Activated CD8-positive, alpha-beta T cell treated with anti-CD3 and anti-CD28 coated beads for 36 hours (primary cell): ENCODE measurements at regions not wholly inside any gene's neighbourhood (a gene's known extent, or its start where the extent isn't known, plus 50 kb on each side); places are given as distances from the start of the nearest gene placed in this dataset.

Experiments used
- ATAC-seq: fragments of 200-7000 bp; cut with Tn5 transposase; one replicate; pipeline ENCODE4 v1.10.0; 2021; ENCODE audit warnings: mild to moderate bottlenecking, moderate library complexity
- CTCF ChIA-PET: fragments of 350-600 bp; sonication (Branson Sonifier 250); formaldehyde crosslinking; loops from one replicate; lab custom pipeline; 2021; ENCODE audit warnings: antibody characterized with exemption; lab: Charles Lee
- POLR2A ChIA-PET: fragments of 350-600 bp; sonication (Branson Sonifier 250); formaldehyde crosslinking; loops from one replicate; lab custom pipeline; 2021; ENCODE audit warnings: antibody characterized with exemption; lab: Charles Lee
- DNase-seq: peaks from one replicate; pipeline ENCODE4 v3.0.0-alpha.2; 2020
- H3K27ac Mint-ChIP-seq: one replicate; pipeline ENCODE4 v1.8.0; 2021; ENCODE audit warnings: mild to moderate bottlenecking, mixed read lengths
- H3K27me3 Mint-ChIP-seq: one replicate; pipeline ENCODE4 v1.8.0; 2021; ENCODE audit warnings: mixed read lengths
- H3K36me3 Mint-ChIP-seq: one replicate; pipeline ENCODE4 v1.8.0; 2021; ENCODE audit warnings: low read depth, mixed read lengths
- H3K4me1 Mint-ChIP-seq: one replicate; pipeline ENCODE4 v1.8.0; 2021; ENCODE audit warnings: low read depth, mixed read lengths
- H3K4me3 Mint-ChIP-seq: one replicate; pipeline ENCODE4 v1.8.0; 2021; ENCODE audit warnings: mild to moderate bottlenecking, moderate library complexity, mixed read lengths
- H3K9me3 Mint-ChIP-seq: one replicate; pipeline ENCODE4 v1.8.0; 2021; ENCODE audit warnings: mixed read lengths
- CTCF ChIP-seq: fragments of 200-600 bp; IDR thresholded peaks from one replicate; pipeline ENCODE4 v1.8.0; 2022; ENCODE audit warnings: antibody characterized with exemption, mild to moderate bottlenecking
- intact Hi-C: fragments of 100-400 bp; cut with micrococcal nuclease; formaldehyde crosslinking; loops from one replicate; pipeline ENCODE4 v1.10.0; 2022

GRCh38 chr12:65696227-65696626, 128.1 kb upstream of the HMGA2 start:
- Mint-ChIP-seq H3K4me1 (no peaks in the 10 kb centered on the region), H3K4me3 (no peak overlapping the region), H3K27ac (no peak overlapping the region), H3K36me3 (no peaks in the 10 kb centered on the region), H3K27me3 (peaks cover 5% of the 10 kb centered on the region), H3K9me3 (no peaks in the 10 kb centered on the region)
- ATAC-seq = no peak
- intact Hi-C loops = no loop called here
- no peak for DNase-seq
- TF ChIP-seq CTCF = no peak
- ChIA-PET CTCF (no interaction called here), POLR2A (no interaction called here)

- intact Hi-C loops = no loop called here
- ATAC-seq (no peak), DNase-seq (no peak)
- no peaks in the 10 kb centered on the region for H3K9me3 Mint-ChIP-seq
- no peak overlapping the region for H3K4me3 Mint-ChIP-seq
- H3K4me1 Mint-ChIP-seq = no peaks in the 10 kb centered on the region
- no peak for TF ChIP-seq CTCF
- ChIA-PET CTCF (no interaction called here), POLR2A (no interaction called here)
- H3K27ac Mint-ChIP-seq = no peak overlapping the region
- peaks cover 7% of the 10 kb centered on the region for H3K27me3 Mint-ChIP-seq
- no peaks in the 10 kb centered on the region for H3K36me3 Mint-ChIP-seq
Measured at GRCh38 chr12:65699251-65699650, 125.0 kb upstream of the HMGA2 start.

- DNase-seq (no peak), ATAC-seq (no peak)
- peaks cover 5% of the 10 kb centered on the region for H3K27me3 Mint-ChIP-seq
- H3K9me3 Mint-ChIP-seq = peaks cover 16% of the 10 kb centered on the region
- TF ChIP-seq CTCF = no peak
- ChIA-PET CTCF (no interaction called here), POLR2A (no interaction called here)
- H3K27ac Mint-ChIP-seq = no peak overlapping the region
- H3K36me3 Mint-ChIP-seq = no peaks in the 10 kb centered on the region
- intact Hi-C loops = no loop called here
- H3K4me3 Mint-ChIP-seq = no peak overlapping the region
- no peaks in the 10 kb centered on the region for H3K4me1 Mint-ChIP-seq
Measured at GRCh38 chr12:65703176-65703575, 121.1 kb upstream of the HMGA2 start.

GRCh38 chr12:65705380-65705876, 118.9 kb upstream of the HMGA2 start:
- ChIA-PET CTCF (no interaction called here), POLR2A (no interaction called here)
- Mint-ChIP-seq H3K9me3 (peaks cover 16% of the 10 kb centered on the region), H3K4me1 (no peaks in the 10 kb centered on the region), H3K27ac (no peak overlapping the region), H3K27me3 (peaks cover 6% of the 10 kb centered on the region), H3K4me3 (no peak overlapping the region), H3K36me3 (no peaks in the 10 kb centered on the region)
- intact Hi-C loops = no loop called here
- no peak for ATAC-seq
- no peak for TF ChIP-seq CTCF
- DNase-seq = no peak

- ATAC-seq = no peak
- Mint-ChIP-seq H3K27ac (no peak overlapping the region), H3K9me3 (peaks cover 16% of the 10 kb centered on the region), H3K36me3 (no peaks in the 10 kb centered on the region), H3K4me1 (no peaks in the 10 kb centered on the region), H3K27me3 (peaks cover 8% of the 10 kb centered on the region), H3K4me3 (no peak overlapping the region)
- intact Hi-C loops = no loop called here
- POLR2A ChIA-PET = interaction anchor here (0.6 kb wide), 2 partner anchors 8 to 63 kb away, joined by 3 to 4 read pairs; no protein-coding TSS in a partner anchor
- CTCF ChIA-PET = no interaction called here
- no peak for TF ChIP-seq CTCF
- no peak for DNase-seq
Measured at GRCh38 chr12:65707051-65707450, 117.2 kb upstream of the HMGA2 start.
